Liver (tissue), 8 donors: ENCODE measurements at regions not wholly inside any gene's neighbourhood (a gene's known extent, or its start where the extent isn't known, plus 50 kb on each side); places are given as distances from the start of the nearest gene placed in this dataset.

ENCODE experiments used
- DNase-seq: peaks from one replicate; pipeline ENCODE4 v3.0.0-alpha.2; 2017; ENCODE audit warnings: low spot score
- H3K27ac ChIP-seq, 2 donors: one replicate each; pipeline ENCODE4 v1.7.0; 2013; ENCODE audit warnings: inconsistent platforms in 2 of 2, low read length in 2 of 2, control low read depth in 1 of 2, low read depth in 1 of 2, mild to moderate bottlenecking in 1 of 2
- H3K27me3 ChIP-seq, 4 donors: one replicate each; pipeline versions ENCODE4 v1.6.1 to v1.7.0; 2013; ENCODE audit warnings: low read length in 3 of 4, inconsistent platforms in 1 of 4, mild to moderate bottlenecking in 1 of 4, moderate library complexity in 1 of 4; ENCODE audit not compliant: control insufficient read depth in 4 of 4, insufficient read depth in 4 of 4
- H3K36me3 ChIP-seq, 4 donors: one replicate each; pipeline versions ENCODE4 v1.6.1 to v1.7.0; 2013; ENCODE audit warnings: low read length in 3 of 4, mild to moderate bottlenecking in 3 of 4, low read depth in 1 of 4, moderate library complexity in 1 of 4; ENCODE audit not compliant: control insufficient read depth in 4 of 4, insufficient read depth in 3 of 4
- H3K4me1 ChIP-seq, 4 donors: one replicate each; pipeline versions ENCODE4 v1.6.1 to v1.7.0; 2013; ENCODE audit warnings: low read length in 3 of 4, mild to moderate bottlenecking in 3 of 4, moderate library complexity in 1 of 4; ENCODE audit not compliant: control insufficient read depth in 4 of 4, insufficient read depth in 4 of 4
- H3K4me3 ChIP-seq, 3 donors: one replicate each; pipeline versions ENCODE4 v1.6.1 to v1.7.0; 2013; ENCODE audit warnings: low read length in 3 of 3, control low read depth in 1 of 3, low read depth in 1 of 3, mild to moderate bottlenecking in 1 of 3
- H3K9ac ChIP-seq, 2 donors: one replicate each; pipeline ENCODE4 v1.7.0; 2013; ENCODE audit warnings: low read length in 2 of 2, mild to moderate bottlenecking in 2 of 2, moderate library complexity in 2 of 2, control low read depth in 1 of 2, low read depth in 1 of 2
- H3K9me3 ChIP-seq, 4 donors: one replicate each; pipeline versions ENCODE4 v1.6.1 to v1.7.0; 2013; ENCODE audit warnings: low read length in 3 of 4; ENCODE audit not compliant: control insufficient read depth in 4 of 4
- ATF3 ChIP-seq: IDR thresholded peaks from 2 replicates; pipeline ENCODE4 v1.6.1; 2016; ENCODE audit warnings: antibody characterized with exemption
- CTCF ChIP-seq: fragments of 150-350 bp; IDR thresholded peaks from 2 replicates; pipeline ENCODE4 v1.5.1; 2017; ENCODE audit warnings: improper control_type of control experiment, low read depth, low read length; ENCODE audit not compliant: missing input control
- EGR1 ChIP-seq, 2 donors: IDR thresholded peaks; 2 replicates each; pipeline ENCODE4 v1.6.1; 2016 to 2018; ENCODE audit warnings: antibody characterized with exemption in 2 of 2, low read depth in 2 of 2
- GABPA ChIP-seq, 2 donors: IDR thresholded peaks in 1 of 2; conservative IDR thresholded peaks in 1 of 2; 2 replicates each; pipeline ENCODE4 v1.6.1; 2016; ENCODE audit warnings: antibody characterized with exemption in 2 of 2, mild to moderate bottlenecking in 1 of 2, moderate library complexity in 1 of 2
- HNF4G ChIP-seq: IDR thresholded peaks from 2 replicates; pipeline ENCODE4 v1.6.1; 2016; ENCODE audit warnings: antibody characterized with exemption
- JUND ChIP-seq, 2 donors: IDR thresholded peaks; 2 replicates each; pipeline ENCODE4 v1.6.1; 2016; ENCODE audit warnings: antibody characterized with exemption in 2 of 2
- NR2F2 ChIP-seq: IDR thresholded peaks from 2 replicates; pipeline ENCODE4 v1.6.1; 2016; ENCODE audit warnings: antibody characterized with exemption
- RAD21 ChIP-seq, 2 donors: IDR thresholded peaks; 2 replicates each; pipeline ENCODE4 v1.6.1; 2016; ENCODE audit warnings: antibody characterized with exemption in 2 of 2, mild to moderate bottlenecking in 2 of 2
- REST ChIP-seq: IDR thresholded peaks from 2 replicates; pipeline ENCODE4 v1.6.1; 2016; ENCODE audit warnings: antibody characterized with exemption, mild to moderate bottlenecking
- RXRA ChIP-seq, 2 donors: IDR thresholded peaks; 2 replicates each; pipeline ENCODE4 v1.6.1; 2017 to 2018; ENCODE audit warnings: antibody characterized with exemption in 2 of 2, mild to moderate bottlenecking in 1 of 2
- TAF1 ChIP-seq: conservative IDR thresholded peaks from 2 replicates; pipeline ENCODE4 v1.6.1; 2016; ENCODE audit warnings: antibody characterized with exemption, mild to moderate bottlenecking
- YY1 ChIP-seq: IDR thresholded peaks from 2 replicates; pipeline ENCODE4 v1.6.1; 2016; ENCODE audit warnings: antibody characterized with exemption, mild to moderate bottlenecking
- WGBS: extraction: QIAGEN DNeasy Blood & Tissue Kit; methylation state at CpG from one replicate; pipeline ENCODE4 v1.1.7; 2013; 5-methylcytosine and 5-hydroxymethylcytosine counted together
- donor health status: healthy.
- donor health status: healthy.
- donor health status: healthy.
- donor health status: healthy.
- donor health status: healthy.

GRCh38 chr9:135340143-135340655, 139.4 kb upstream of the PPP1R26 start:
- H3K27me3 ChIP-seq, result peaks cover 0 to 3% (median 0%) of the 10 kb centered on the region in 4 donors
- H3K9ac ChIP-seq, result no peak overlapping the region
- H3K36me3 ChIP-seq, result no peaks in the 10 kb centered on the region
- no peaks in the 10 kb centered on the region for H3K9me3 ChIP-seq
- TF ChIP-seq NR2F2 (no peak), ATF3 (no peak), REST (no peak), YY1 (no peak), RAD21 (IDR thresholded peaks at IDR 0.05) (no peak), EGR1 (IDR thresholded peaks at IDR 0.05; ENCODE audit: low read depth in 2 of 2) (no peak), HNF4G (no peak), CTCF (no peak), JUND (IDR thresholded peaks at IDR 0.05) (no peak), RXRA (IDR thresholded peaks at IDR 0.05) (no peak)
- no peaks in the 10 kb centered on the region for H3K4me1 ChIP-seq
- 20% methylated on average over 12 of the region's 12 CpGs for WGBS
- H3K27ac ChIP-seq, result no peak overlapping the region
- DNase-seq, result no peak
- H3K4me3 ChIP-seq, result no peak overlapping the region

GRCh38 chr9:135340726-135341475, 138.7 kb upstream of the PPP1R26 start:
- H3K9me3 ChIP-seq, result no peaks in the 10 kb centered on the region
- TF ChIP-seq NR2F2, result no peak
- TF ChIP-seq GABPA (IDR thresholded peaks at IDR 0.05 in 1 of 2, conservative IDR thresholded peaks at IDR 0.05 in 1 of 2), result no peak
- no peak for TF ChIP-seq TAF1
- no peak for TF ChIP-seq REST
- DNase-seq, result no peak
- H3K36me3 ChIP-seq, result no peaks in the 10 kb centered on the region
- WGBS, result 64% methylated on average over 20 of the region's 20 CpGs
- H3K27me3 ChIP-seq, result peaks cover 0 to 3% (median 0%) of the 10 kb centered on the region in 4 donors
- no peak overlapping the region for H3K27ac ChIP-seq
- H3K9ac ChIP-seq, result no peak overlapping the region
- no peaks in the 10 kb centered on the region for H3K4me1 ChIP-seq
- no peak overlapping the region for H3K4me3 ChIP-seq
